Liver (tissue), 8 donors: ENCODE measurements at regions not wholly inside any gene's neighbourhood (a gene's known extent, or its start where the extent isn't known, plus 50 kb on each side); places are given as distances from the start of the nearest gene placed in this dataset.

Experiments
- DNase-seq: peaks from one replicate; pipeline ENCODE4 v3.0.0-alpha.2; 2017; ENCODE audit warnings: low spot score
- H3K27ac ChIP-seq, 2 donors: one replicate each; pipeline ENCODE4 v1.7.0; 2013; ENCODE audit warnings: inconsistent platforms in 2 of 2, low read length in 2 of 2, control low read depth in 1 of 2, low read depth in 1 of 2, mild to moderate bottlenecking in 1 of 2
- H3K27me3 ChIP-seq, 4 donors: one replicate each; pipeline versions ENCODE4 v1.6.1 to v1.7.0; 2013; ENCODE audit warnings: low read length in 3 of 4, inconsistent platforms in 1 of 4, mild to moderate bottlenecking in 1 of 4, moderate library complexity in 1 of 4; ENCODE audit not compliant: control insufficient read depth in 4 of 4, insufficient read depth in 4 of 4
- H3K36me3 ChIP-seq, 4 donors: one replicate each; pipeline versions ENCODE4 v1.6.1 to v1.7.0; 2013; ENCODE audit warnings: low read length in 3 of 4, mild to moderate bottlenecking in 3 of 4, low read depth in 1 of 4, moderate library complexity in 1 of 4; ENCODE audit not compliant: control insufficient read depth in 4 of 4, insufficient read depth in 3 of 4
- H3K4me1 ChIP-seq, 4 donors: one replicate each; pipeline versions ENCODE4 v1.6.1 to v1.7.0; 2013; ENCODE audit warnings: low read length in 3 of 4, mild to moderate bottlenecking in 3 of 4, moderate library complexity in 1 of 4; ENCODE audit not compliant: control insufficient read depth in 4 of 4, insufficient read depth in 4 of 4
- H3K4me3 ChIP-seq, 3 donors: one replicate each; pipeline versions ENCODE4 v1.6.1 to v1.7.0; 2013; ENCODE audit warnings: low read length in 3 of 3, control low read depth in 1 of 3, low read depth in 1 of 3, mild to moderate bottlenecking in 1 of 3
- H3K9ac ChIP-seq, 2 donors: one replicate each; pipeline ENCODE4 v1.7.0; 2013; ENCODE audit warnings: low read length in 2 of 2, mild to moderate bottlenecking in 2 of 2, moderate library complexity in 2 of 2, control low read depth in 1 of 2, low read depth in 1 of 2
- H3K9me3 ChIP-seq, 4 donors: one replicate each; pipeline versions ENCODE4 v1.6.1 to v1.7.0; 2013; ENCODE audit warnings: low read length in 3 of 4; ENCODE audit not compliant: control insufficient read depth in 4 of 4
- ATF3 ChIP-seq: IDR thresholded peaks from 2 replicates; pipeline ENCODE4 v1.6.1; 2016; ENCODE audit warnings: antibody characterized with exemption
- EGR1 ChIP-seq, 2 donors: IDR thresholded peaks; 2 replicates each; pipeline ENCODE4 v1.6.1; 2016 to 2018; ENCODE audit warnings: antibody characterized with exemption in 2 of 2, low read depth in 2 of 2
- FOXA1 ChIP-seq: IDR thresholded peaks from 2 replicates; pipeline ENCODE4 v1.6.1; 2016; ENCODE audit warnings: antibody characterized with exemption
- FOXA2 ChIP-seq: IDR thresholded peaks from 2 replicates; pipeline ENCODE4 v1.6.1; 2016; ENCODE audit warnings: antibody characterized with exemption
- GABPA ChIP-seq, 2 donors: IDR thresholded peaks in 1 of 2; conservative IDR thresholded peaks in 1 of 2; 2 replicates each; pipeline ENCODE4 v1.6.1; 2016; ENCODE audit warnings: antibody characterized with exemption in 2 of 2, mild to moderate bottlenecking in 1 of 2, moderate library complexity in 1 of 2
- HNF4A ChIP-seq, 2 donors: conservative IDR thresholded peaks; 2 replicates each; pipeline ENCODE4 v1.6.1; 2016; ENCODE audit warnings: antibody characterized with exemption in 2 of 2, mild to moderate bottlenecking in 2 of 2
- HNF4G ChIP-seq: IDR thresholded peaks from 2 replicates; pipeline ENCODE4 v1.6.1; 2016; ENCODE audit warnings: antibody characterized with exemption
- JUND ChIP-seq, 2 donors: IDR thresholded peaks; 2 replicates each; pipeline ENCODE4 v1.6.1; 2016; ENCODE audit warnings: antibody characterized with exemption in 2 of 2
- NR2F2 ChIP-seq: IDR thresholded peaks from 2 replicates; pipeline ENCODE4 v1.6.1; 2016; ENCODE audit warnings: antibody characterized with exemption
- RAD21 ChIP-seq, 2 donors: IDR thresholded peaks; 2 replicates each; pipeline ENCODE4 v1.6.1; 2016; ENCODE audit warnings: antibody characterized with exemption in 2 of 2, mild to moderate bottlenecking in 2 of 2
- REST ChIP-seq: IDR thresholded peaks from 2 replicates; pipeline ENCODE4 v1.6.1; 2016; ENCODE audit warnings: antibody characterized with exemption, mild to moderate bottlenecking
- RXRA ChIP-seq, 2 donors: IDR thresholded peaks; 2 replicates each; pipeline ENCODE4 v1.6.1; 2017 to 2018; ENCODE audit warnings: antibody characterized with exemption in 2 of 2, mild to moderate bottlenecking in 1 of 2
- SP1 ChIP-seq: IDR thresholded peaks from 2 replicates; pipeline ENCODE4 v1.6.1; 2018; ENCODE audit warnings: antibody characterized with exemption, mild to moderate bottlenecking
- TAF1 ChIP-seq: conservative IDR thresholded peaks from 2 replicates; pipeline ENCODE4 v1.6.1; 2016; ENCODE audit warnings: antibody characterized with exemption, mild to moderate bottlenecking
- YY1 ChIP-seq: IDR thresholded peaks from 2 replicates; pipeline ENCODE4 v1.6.1; 2016; ENCODE audit warnings: antibody characterized with exemption, mild to moderate bottlenecking
- ZBTB33 ChIP-seq: IDR thresholded peaks from 2 replicates; pipeline ENCODE4 v1.6.1; 2016; ENCODE audit warnings: antibody characterized with exemption
- WGBS: extraction: QIAGEN DNeasy Blood & Tissue Kit; methylation state at CpG from one replicate; pipeline ENCODE4 v1.1.7; 2013; 5-methylcytosine and 5-hydroxymethylcytosine counted together
- TF ChIP-seq, protein P1 (sequence below): fragments of 150-350 bp; IDR thresholded peaks from 2 replicates; pipeline ENCODE4 v1.5.1; 2017; ENCODE audit warnings: improper control_type of control experiment, low read depth, low read length; ENCODE audit not compliant: missing input control
- TF ChIP-seq, protein P2 (sequence below): IDR thresholded peaks from 2 replicates; pipeline ENCODE4 v1.6.1; 2016; ENCODE audit warnings: antibody characterized with exemption
- donor health status: healthy.
- donor health status: healthy.
- donor health status: healthy.
- donor health status: healthy.
- donor health status: healthy.

DNA sequence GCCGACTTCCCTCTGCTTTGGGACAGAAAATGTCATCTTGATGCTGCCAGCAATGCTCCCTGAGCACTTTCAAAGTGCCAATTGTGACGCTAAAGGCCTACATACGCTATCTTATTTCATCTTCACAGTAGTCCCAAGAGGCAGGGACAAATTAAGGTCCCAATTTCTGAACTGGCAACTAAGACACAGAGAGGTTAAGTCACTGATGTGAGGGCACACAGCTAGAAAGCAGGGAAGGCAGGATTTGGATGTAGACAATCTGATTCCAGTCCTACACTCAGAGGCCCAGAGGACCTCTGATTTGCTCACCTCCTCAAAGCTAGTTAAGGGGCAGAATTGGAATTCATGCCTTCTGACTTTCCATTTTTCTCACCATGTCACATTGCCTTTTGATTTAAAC, 249.2 kb upstream of the CLINT1 start (continued):
- TF ChIP-seq, protein P1, sequence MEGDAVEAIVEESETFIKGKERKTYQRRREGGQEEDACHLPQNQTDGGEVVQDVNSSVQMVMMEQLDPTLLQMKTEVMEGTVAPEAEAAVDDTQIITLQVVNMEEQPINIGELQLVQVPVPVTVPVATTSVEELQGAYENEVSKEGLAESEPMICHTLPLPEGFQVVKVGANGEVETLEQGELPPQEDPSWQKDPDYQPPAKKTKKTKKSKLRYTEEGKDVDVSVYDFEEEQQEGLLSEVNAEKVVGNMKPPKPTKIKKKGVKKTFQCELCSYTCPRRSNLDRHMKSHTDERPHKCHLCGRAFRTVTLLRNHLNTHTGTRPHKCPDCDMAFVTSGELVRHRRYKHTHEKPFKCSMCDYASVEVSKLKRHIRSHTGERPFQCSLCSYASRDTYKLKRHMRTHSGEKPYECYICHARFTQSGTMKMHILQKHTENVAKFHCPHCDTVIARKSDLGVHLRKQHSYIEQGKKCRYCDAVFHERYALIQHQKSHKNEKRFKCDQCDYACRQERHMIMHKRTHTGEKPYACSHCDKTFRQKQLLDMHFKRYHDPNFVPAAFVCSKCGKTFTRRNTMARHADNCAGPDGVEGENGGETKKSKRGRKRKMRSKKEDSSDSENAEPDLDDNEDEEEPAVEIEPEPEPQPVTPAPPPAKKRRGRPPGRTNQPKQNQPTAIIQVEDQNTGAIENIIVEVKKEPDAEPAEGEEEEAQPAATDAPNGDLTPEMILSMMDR = no peak
- no peak for TF ChIP-seq JUND (IDR thresholded peaks at IDR 0.05)

- Histone ChIP-seq H3K4me3 (no peak overlapping the region), H3K9me3 (peaks cover 0 to 6% (median 2%) of the 10 kb centered on the region in 4 donors), H3K9ac (no peak overlapping the region), H3K27ac (no peak overlapping the region), H3K27me3 (no peaks in the 10 kb centered on the region), H3K36me3 (no peaks in the 10 kb centered on the region), H3K4me1 (no peaks in the 10 kb centered on the region)
- 56% methylated on average over 2 of the region's 2 CpGs for WGBS
- TF ChIP-seq FOXA1 = no peak
- no peak for TF ChIP-seq GABPA (IDR thresholded peaks at IDR 0.05 in 1 of 2, conservative IDR thresholded peaks at IDR 0.05 in 1 of 2)
- no peak for TF ChIP-seq HNF4A (conservative IDR thresholded peaks at IDR 0.05)
- no peak for TF ChIP-seq REST
- TF ChIP-seq, protein P1 = no peak
- no peak for TF ChIP-seq SP1
- no peak for TF ChIP-seq ATF3
- no peak for TF ChIP-seq RXRA (IDR thresholded peaks at IDR 0.05)
- TF ChIP-seq YY1 = no peak
- no peak for TF ChIP-seq JUND (IDR thresholded peaks at IDR 0.05)
- TF ChIP-seq NR2F2 = no peak
- no peak for TF ChIP-seq ZBTB33
- no peak for TF ChIP-seq RAD21 (IDR thresholded peaks at IDR 0.05)
- no peak for TF ChIP-seq TAF1
- TF ChIP-seq EGR1 (IDR thresholded peaks at IDR 0.05; ENCODE audit: low read depth in 2 of 2) = no peak
- TF ChIP-seq, protein P2, sequence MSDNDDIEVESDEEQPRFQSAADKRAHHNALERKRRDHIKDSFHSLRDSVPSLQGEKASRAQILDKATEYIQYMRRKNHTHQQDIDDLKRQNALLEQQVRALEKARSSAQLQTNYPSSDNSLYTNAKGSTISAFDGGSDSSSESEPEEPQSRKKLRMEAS = no peak
- TF ChIP-seq FOXA2 = no peak
- no peak for TF ChIP-seq HNF4G
- DNase-seq = no peak
These were observed 241.5 kb upstream of the CLINT1 start for GRCh38 chr5:158100373-158100888.
